SK-N-SH (cell line): ENCODE measurements at regions not wholly inside any gene's neighbourhood (a gene's known extent, or its start where the extent isn't known, plus 50 kb on each side); places are given as distances from the start of the nearest gene placed in this dataset.
"Not testable (repeated sequence)": the region's sequence is repeated elsewhere in the genome, so short reads cannot be mapped to it uniquely, and the experiment has no call there.

ENCODE experiments used
- CTCF ChIA-PET: fragments of 300-600, 350-600 bp; formaldehyde crosslinking; extraction: SDS; loops from one replicate; lab custom pipeline; 2021; lab: Yijun Ruan, JAX
- POLR2A ChIA-PET: fragments of 350-600 bp; sonication (Branson Sonifier 250); formaldehyde crosslinking; extraction: SDS; loops from one replicate; lab custom pipeline; 2020; ENCODE audit warnings: antibody characterized with exemption, inconsistent platforms; lab: Yijun Ruan, JAX
- DNase-seq: peaks from one replicate; pipeline ENCODE4 v3.0.0; 2012
- H2AFZ ChIP-seq: fragments of 200-600 bp; sonication (generic); 2 replicates; pipeline ENCODE4 v1.8.1; 2016; ENCODE audit warnings: antibody characterized with exemption, mild to moderate bottlenecking, low read depth
- H3F3A ChIP-seq: fragments of 200-600 bp; sonication (generic); replicated peaks from 2 replicates; pipeline ENCODE3; 2016; ENCODE audit warnings: antibody characterized with exemption, mild to moderate bottlenecking; ENCODE audit not compliant: insufficient read depth
- H3K27ac ChIP-seq, 2 experiments: fragments of 200-500 bp in 1 of 2; fragments of 200-600 bp in 1 of 2; sonication (Bioruptor generic) in 1 of 2; sonication (generic), shearing (Covaris generic) in 1 of 2; 2 replicates each; pipeline versions ENCODE4 v1.5.1 to v1.6.1; 2014 to 2016; ENCODE audit warnings: low read depth in 2 of 2, inconsistent platforms in 1 of 2, low read length in 1 of 2, mild to moderate bottlenecking in 1 of 2, mixed read lengths in 1 of 2
- H3K27me3 ChIP-seq: fragments of 200-600 bp; sonication (generic), shearing (Covaris generic); 2 replicates; pipeline ENCODE4 v1.6.1; 2016; ENCODE audit warnings: mixed run types; ENCODE audit not compliant: insufficient read depth
- H3K36me3 ChIP-seq, 2 experiments: fragments of 200-500 bp in 1 of 2; fragments of 200-600 bp in 1 of 2; sonication (Bioruptor generic) in 1 of 2; sonication (generic) in 1 of 2; replicated peaks in 1 of 2; 2 replicates each; pipeline versions ENCODE3 to v1.5.1; 2014 to 2016; ENCODE audit warnings: low read length in 1 of 2, mild to moderate bottlenecking in 1 of 2; ENCODE audit not compliant: insufficient read depth in 2 of 2, control insufficient read depth in 1 of 2
- H3K4me1 ChIP-seq, 2 experiments: fragments of 200-500 bp in 1 of 2; fragments of 200-600 bp in 1 of 2; sonication (Bioruptor generic) in 1 of 2; sonication (generic), shearing (Covaris generic) in 1 of 2; 2 replicates each; pipeline versions ENCODE4 v1.5.1 to v1.6.1; 2014 to 2016; ENCODE audit warnings: low read depth in 1 of 2, low read length in 1 of 2, mixed run types in 1 of 2; ENCODE audit not compliant: insufficient read depth in 2 of 2, control insufficient read depth in 1 of 2
- H3K4me2 ChIP-seq: fragments of 200-600 bp; sonication (generic), shearing (Covaris generic); 2 replicates; pipeline ENCODE4 v1.6.1; 2017; ENCODE audit warnings: mixed run types
- H3K4me3 ChIP-seq, 2 experiments: fragments of 200-500 bp in 1 of 2; fragments of 200-600 bp in 1 of 2; sonication (Bioruptor generic) in 1 of 2; sonication (generic), shearing (Covaris generic) in 1 of 2; 2 replicates each; pipeline versions ENCODE4 v1.5.1 to v1.8.1; 2014 to 2016; ENCODE audit warnings: low read depth in 2 of 2, inconsistent platforms in 1 of 2, low read length in 1 of 2, mild to moderate bottlenecking in 1 of 2, mixed read lengths in 1 of 2, moderate library complexity in 1 of 2
- H3K79me2 ChIP-seq: fragments of 200-600 bp; sonication (generic); 2 replicates; pipeline ENCODE4 v1.8.1; 2017; ENCODE audit warnings: mild to moderate bottlenecking; ENCODE audit not compliant: insufficient read depth
- H3K9ac ChIP-seq: fragments of 200-600 bp; sonication (generic); 2 replicates; pipeline ENCODE4 v1.6.1; 2017; ENCODE audit warnings: mixed run types
- H3K9me2 ChIP-seq: fragments of 200-600 bp; sonication (generic); 2 replicates; pipeline ENCODE4 v1.6.1; 2017; ENCODE audit warnings: mixed run types
- H3K9me3 ChIP-seq: fragments of 200-600 bp; sonication (generic); 2 replicates; pipeline ENCODE4 v1.6.1; 2017; ENCODE audit warnings: mixed run types, mild to moderate bottlenecking, moderate library complexity
- H4K20me1 ChIP-seq: fragments of 200-600 bp; sonication (generic); 2 replicates; pipeline ENCODE4 v1.6.1; 2017; ENCODE audit warnings: mild to moderate bottlenecking, mixed run types; ENCODE audit not compliant: insufficient read depth
- WGBS: methylation state at CpG from one replicate; pipeline ENCODE4 v1.1.6; 2017; ENCODE audit warnings: low lambda C conversion rate; 5-methylcytosine and 5-hydroxymethylcytosine counted together

- H4K20me1 ChIP-seq, H2AFZ ChIP-seq, H3F3A ChIP-seq, H3K9ac ChIP-seq, H3K4me1 ChIP-seq, H3K27ac ChIP-seq, POLR2A ChIA-PET, H3K36me3 ChIP-seq, H3K79me2 ChIP-seq, H3K9me2 ChIP-seq, CTCF ChIA-PET, H3K9me3 ChIP-seq, H3K4me3 ChIP-seq, DNase-seq, H3K4me2 ChIP-seq, H3K27me3 ChIP-seq: not testable (repeated sequence)
- whole genome bisulfite sequencing: 2% methylated on average over 3 of the region's 3 CpGs
Measured at GRCh38 chr6:60574723-60575122, 1711.3 kb downstream of the KHDRBS2 start.

GRCh38 chr6:60572607-60573006 is 1713.4 kb downstream of the KHDRBS2 start:
- H3K27ac ChIP-seq, H3F3A ChIP-seq, H3K9me2 ChIP-seq, H3K27me3 ChIP-seq, POLR2A ChIA-PET, H3K9ac ChIP-seq, H3K4me2 ChIP-seq, DNase-seq, H3K36me3 ChIP-seq, H4K20me1 ChIP-seq, H2AFZ ChIP-seq, CTCF ChIA-PET, H3K9me3 ChIP-seq, H3K4me1 ChIP-seq, H3K4me3 ChIP-seq, H3K79me2 ChIP-seq: not testable (repeated sequence)
- WGBS: 20% methylated on average over 1 of the region's 1 CpG

GRCh38 chr6:60571293-60572016 is 1714.6 kb downstream of the KHDRBS2 start:
- H3K4me2 ChIP-seq, H3K4me3 ChIP-seq, H3K27me3 ChIP-seq, H3F3A ChIP-seq, H2AFZ ChIP-seq, H3K27ac ChIP-seq, H3K36me3 ChIP-seq, H3K4me1 ChIP-seq, H3K9me2 ChIP-seq, H3K9ac ChIP-seq, H3K9me3 ChIP-seq, POLR2A ChIA-PET, CTCF ChIA-PET, DNase-seq, H4K20me1 ChIP-seq, H3K79me2 ChIP-seq: not testable (repeated sequence)
- WGBS: 2% methylated on average over 6 of the region's 6 CpGs

- H3K4me1 ChIP-seq, H3K9ac ChIP-seq, H3K9me3 ChIP-seq, POLR2A ChIA-PET, H3K9me2 ChIP-seq, H3K4me3 ChIP-seq, H3F3A ChIP-seq, H3K79me2 ChIP-seq, H2AFZ ChIP-seq, H4K20me1 ChIP-seq, H3K27me3 ChIP-seq, CTCF ChIA-PET, H3K36me3 ChIP-seq, H3K4me2 ChIP-seq, DNase-seq, H3K27ac ChIP-seq: not testable (repeated sequence)
- 10% methylated on average over 2 of the region's 2 CpGs for WGBS
Measured at GRCh38 chr6:60570599-60570998, 1715.4 kb downstream of the KHDRBS2 start.

GRCh38 chr6:60567447-60568187 is 1718.4 kb downstream of the KHDRBS2 start:
- H2AFZ ChIP-seq, H3K4me1 ChIP-seq, H3K27me3 ChIP-seq, H3K27ac ChIP-seq, H3K9ac ChIP-seq, CTCF ChIA-PET, H3K36me3 ChIP-seq, H4K20me1 ChIP-seq, H3K4me2 ChIP-seq, H3K9me2 ChIP-seq, H3K79me2 ChIP-seq, H3K9me3 ChIP-seq, H3K4me3 ChIP-seq, H3F3A ChIP-seq, DNase-seq, POLR2A ChIA-PET: not testable (repeated sequence)
- 10% methylated on average over 1 of the region's 1 CpG for WGBS

GRCh38 chr6:60566387-60566786 is 1719.6 kb downstream of the KHDRBS2 start:
- WGBS: 0% methylated on average over 2 of the region's 2 CpGs
- H3K4me1 ChIP-seq, H3K27me3 ChIP-seq, CTCF ChIA-PET, H3K79me2 ChIP-seq, H3K4me2 ChIP-seq, H3K9me3 ChIP-seq, H3F3A ChIP-seq, H4K20me1 ChIP-seq, H3K9me2 ChIP-seq, H3K4me3 ChIP-seq, POLR2A ChIA-PET, H3K27ac ChIP-seq, DNase-seq, H3K36me3 ChIP-seq, H2AFZ ChIP-seq, H3K9ac ChIP-seq: not testable (repeated sequence)
